DND-41 (cell line): ENCODE measurements at regions not wholly inside any gene's neighbourhood (a gene's known extent, or its start where the extent isn't known, plus 50 kb on each side); places are given as distances from the start of the nearest gene placed in this dataset.

ENCODE experiments used
- ATAC-seq: fragments of 200-7000 bp; cut with Tn5 transposase; 3 replicates; pipeline ENCODE4 v1.9.1; 2021; ENCODE audit warnings: low read depth; ENCODE audit not compliant: insufficient read depth
- DNase-seq: peaks from one replicate; pipeline ENCODE4 v3.0.0-alpha.2; 2020
- H2AFZ ChIP-seq: 2 replicates; pipeline ENCODE4 v1.6.0; 2012; ENCODE audit warnings: low read depth, low read length
- H3K27ac ChIP-seq: 2 replicates; pipeline ENCODE4 v1.5.1; 2012; ENCODE audit warnings: low read length, inconsistent platforms
- H3K27me3 ChIP-seq: fragments of 200-600 bp; sonication (generic); 2 replicates; pipeline ENCODE4 v1.6.0; 2012; ENCODE audit warnings: low read length, mild to moderate bottlenecking, inconsistent platforms; ENCODE audit not compliant: insufficient read depth, poor library complexity
- H3K36me3 ChIP-seq: 2 replicates; pipeline ENCODE4 v1.5.1; 2012; ENCODE audit warnings: low read length, inconsistent platforms; ENCODE audit not compliant: insufficient read depth
- H3K4me1 ChIP-seq: 2 replicates; pipeline ENCODE4 v1.5.1; 2012; ENCODE audit warnings: mild to moderate bottlenecking, low read length; ENCODE audit not compliant: insufficient read depth
- H3K4me2 ChIP-seq: 2 replicates; pipeline ENCODE4 v1.6.0; 2012; ENCODE audit warnings: mild to moderate bottlenecking, moderate library complexity, low read length, inconsistent platforms; ENCODE audit not compliant: insufficient read depth
- H3K4me3 ChIP-seq, 2 experiments: fragments of 200-600 bp in 1 of 2; shearing (Covaris generic) in 1 of 2; 2 replicates each; pipeline ENCODE4 v1.5.1; 2012 to 2016; ENCODE audit warnings: inconsistent platforms in 2 of 2, low read length in 2 of 2, mild to moderate bottlenecking in 2 of 2, low read depth in 1 of 2, moderate library complexity in 1 of 2
- H3K79me2 ChIP-seq: 2 replicates; pipeline ENCODE4 v1.6.0; 2012; ENCODE audit warnings: low read length, inconsistent platforms; ENCODE audit not compliant: insufficient read depth
- H3K9ac ChIP-seq: 2 replicates; pipeline ENCODE4 v1.6.0; 2012; ENCODE audit warnings: low read depth, mild to moderate bottlenecking, inconsistent platforms, low read length, moderate library complexity
- H3K9me3 ChIP-seq: 2 replicates; pipeline ENCODE4 v1.5.1; 2012; ENCODE audit warnings: low read length, moderate library complexity, mild to moderate bottlenecking, inconsistent platforms; ENCODE audit not compliant: insufficient read depth, severe bottlenecking
- H4K20me1 ChIP-seq: 2 replicates; pipeline ENCODE4 v1.6.0; 2012; ENCODE audit warnings: low read length; ENCODE audit not compliant: insufficient read depth
- EZH2 ChIP-seq: IDR thresholded peaks from 3 replicates; pipeline ENCODE4 v1.6.1; 2012; ENCODE audit warnings: borderline replicate concordance, low read depth, mild to moderate bottlenecking, moderate library complexity, low read length, inconsistent platforms; ENCODE audit not compliant: severe bottlenecking
- TF ChIP-seq, protein P1 (sequence below): IDR thresholded peaks from 2 replicates; pipeline ENCODE4 v1.5.1; 2012; ENCODE audit warnings: borderline replicate concordance, low read length, moderate library complexity, mild to moderate bottlenecking; ENCODE audit not compliant: poor library complexity, severe bottlenecking; ENCODE audit errors: extremely low read depth

DNA sequence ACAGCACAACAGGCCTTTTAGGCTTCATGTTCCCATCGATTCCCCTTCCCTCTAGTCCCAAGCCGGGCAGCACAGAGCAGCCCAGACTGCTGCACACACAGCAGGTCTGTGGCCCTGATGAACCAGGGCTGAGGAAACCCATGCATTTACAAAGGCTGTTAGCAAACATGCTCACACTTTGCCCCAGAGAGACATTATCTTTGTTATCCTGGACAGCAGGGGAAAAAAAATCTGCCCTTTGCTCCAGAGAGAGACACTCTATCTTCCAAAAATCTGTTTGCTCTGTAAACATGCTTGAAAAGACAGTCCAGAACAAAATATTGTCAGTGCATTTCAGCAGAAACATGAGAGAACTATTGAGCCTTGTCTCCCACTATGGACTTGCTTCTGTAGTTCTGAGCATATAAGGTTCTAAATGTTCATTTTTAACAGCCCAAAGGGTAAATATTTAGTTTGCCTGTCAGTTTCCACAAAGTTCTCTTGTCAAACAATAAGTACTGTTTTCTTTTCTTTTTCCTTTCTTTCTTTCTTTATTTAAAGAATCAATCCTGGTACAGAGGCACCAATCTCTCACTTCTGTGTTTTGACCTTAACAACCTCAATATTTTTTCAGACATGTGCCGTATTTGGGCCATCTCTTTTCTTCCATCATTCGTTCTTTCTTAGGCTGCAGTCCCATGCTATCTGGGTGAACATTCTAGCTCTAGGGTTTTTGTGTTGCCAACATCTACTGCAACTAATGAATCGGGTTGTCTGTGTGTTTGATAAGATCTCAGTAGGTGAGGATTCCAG lies 468.0 kb downstream of the EPM2A start:
- Histone ChIP-seq H3K36me3 (no peaks in the 10 kb centered on the region), H3K79me2 (no peaks in the 10 kb centered on the region), H3K27ac (no peak overlapping the region), H3K4me2 (no peak overlapping the region), H3K9me3 (no peaks in the 10 kb centered on the region), H3K4me1 (no peaks in the 10 kb centered on the region), H3K27me3 (no peaks in the 10 kb centered on the region), H4K20me1 (no peaks in the 10 kb centered on the region), H3K9ac (no peak overlapping the region), H3K4me3 (no peak overlapping the region), H2AFZ (no peak overlapping the region)
- TF ChIP-seq, protein P1, sequence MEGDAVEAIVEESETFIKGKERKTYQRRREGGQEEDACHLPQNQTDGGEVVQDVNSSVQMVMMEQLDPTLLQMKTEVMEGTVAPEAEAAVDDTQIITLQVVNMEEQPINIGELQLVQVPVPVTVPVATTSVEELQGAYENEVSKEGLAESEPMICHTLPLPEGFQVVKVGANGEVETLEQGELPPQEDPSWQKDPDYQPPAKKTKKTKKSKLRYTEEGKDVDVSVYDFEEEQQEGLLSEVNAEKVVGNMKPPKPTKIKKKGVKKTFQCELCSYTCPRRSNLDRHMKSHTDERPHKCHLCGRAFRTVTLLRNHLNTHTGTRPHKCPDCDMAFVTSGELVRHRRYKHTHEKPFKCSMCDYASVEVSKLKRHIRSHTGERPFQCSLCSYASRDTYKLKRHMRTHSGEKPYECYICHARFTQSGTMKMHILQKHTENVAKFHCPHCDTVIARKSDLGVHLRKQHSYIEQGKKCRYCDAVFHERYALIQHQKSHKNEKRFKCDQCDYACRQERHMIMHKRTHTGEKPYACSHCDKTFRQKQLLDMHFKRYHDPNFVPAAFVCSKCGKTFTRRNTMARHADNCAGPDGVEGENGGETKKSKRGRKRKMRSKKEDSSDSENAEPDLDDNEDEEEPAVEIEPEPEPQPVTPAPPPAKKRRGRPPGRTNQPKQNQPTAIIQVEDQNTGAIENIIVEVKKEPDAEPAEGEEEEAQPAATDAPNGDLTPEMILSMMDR: no peak
- no peak for TF ChIP-seq EZH2
- no peak for DNase-seq
- no peak for ATAC-seq

DNA sequence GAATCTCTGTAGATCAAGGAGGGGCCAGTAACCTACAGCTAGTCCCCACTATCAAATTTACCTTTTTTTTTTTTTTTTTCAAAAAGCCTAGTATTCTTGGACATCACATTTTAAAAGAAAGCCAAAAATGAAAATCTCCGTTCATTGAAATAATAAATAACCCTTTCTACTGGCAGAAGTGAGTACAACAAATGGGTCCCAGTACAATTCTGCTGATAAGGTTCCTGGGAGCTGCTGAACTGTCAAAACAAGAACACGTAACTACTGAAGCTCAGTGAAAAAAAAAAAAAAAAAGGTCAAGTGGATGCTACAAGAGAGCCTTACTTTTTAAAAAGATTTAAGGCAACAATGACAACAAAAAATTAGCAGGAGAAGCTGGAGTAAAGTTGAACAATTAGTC lies 464.9 kb downstream of the EPM2A start:
- ATAC-seq: no peak

DNA sequence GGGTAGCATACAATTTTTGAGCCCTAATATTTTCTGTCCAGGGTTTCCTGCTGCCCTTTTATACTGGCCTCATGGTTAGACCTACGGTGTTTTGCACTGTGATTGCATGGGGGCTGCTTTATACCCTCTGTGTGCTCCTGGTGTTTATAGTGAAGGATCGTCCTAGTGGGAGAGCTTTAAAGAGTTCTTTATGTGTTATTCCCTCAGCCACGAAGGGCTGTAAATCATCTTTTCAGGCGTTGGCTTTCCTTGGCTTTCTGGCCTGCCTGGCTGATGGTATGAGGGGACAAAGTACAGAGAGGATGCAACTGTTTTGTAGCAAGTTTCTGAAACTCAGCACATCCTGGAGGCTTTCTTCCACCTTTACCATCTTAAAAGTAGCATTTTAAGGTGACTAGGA lies 464.3 kb downstream of the EPM2A start:
- DNase-seq (no peak), ATAC-seq (no peak)
- Histone ChIP-seq H3K4me2 (no peak overlapping the region), H3K27ac (no peak overlapping the region), H2AFZ (no peak overlapping the region), H3K4me1 (no peaks in the 10 kb centered on the region), H3K9me3 (no peaks in the 10 kb centered on the region), H3K9ac (no peak overlapping the region), H3K36me3 (no peaks in the 10 kb centered on the region), H3K79me2 (no peaks in the 10 kb centered on the region), H3K27me3 (no peaks in the 10 kb centered on the region), H4K20me1 (no peaks in the 10 kb centered on the region), H3K4me3 (no peak overlapping the region)
- TF ChIP-seq, protein P1: no peak
- TF ChIP-seq EZH2: no peak

More for the DNA sequence above, 464.9 kb downstream of the EPM2A start:
- Histone ChIP-seq H3K36me3 (no peaks in the 10 kb centered on the region), H3K27me3 (no peaks in the 10 kb centered on the region), H3K27ac (no peak overlapping the region), H3K9ac (no peak overlapping the region), H3K4me3 (no peak overlapping the region), H3K4me1 (no peaks in the 10 kb centered on the region), H3K79me2 (no peaks in the 10 kb centered on the region), H3K4me2 (no peak overlapping the region), H3K9me3 (no peaks in the 10 kb centered on the region), H2AFZ (no peak overlapping the region), H4K20me1 (no peaks in the 10 kb centered on the region)
- DNase-seq: no peak
- TF ChIP-seq, protein P1: no peak
- no peak for TF ChIP-seq EZH2

DNA sequence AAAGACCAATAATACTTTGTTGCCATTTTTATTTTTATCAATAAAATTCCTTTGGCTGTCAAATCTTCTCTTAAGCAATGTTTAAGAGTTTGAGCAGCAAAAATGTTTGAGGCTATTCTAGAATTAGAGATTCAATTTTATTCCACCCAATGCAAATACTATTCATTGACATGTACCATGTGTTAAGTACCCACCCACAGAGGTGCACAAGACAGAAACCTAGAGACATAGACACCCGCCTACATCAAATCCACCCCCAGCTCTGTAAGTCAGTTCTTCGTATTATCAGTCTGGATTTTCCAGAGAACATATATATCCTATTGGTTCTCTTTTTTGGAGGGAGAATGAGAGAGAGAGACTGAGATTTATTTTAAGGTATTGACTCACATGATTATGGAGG lies 463.7 kb downstream of the EPM2A start:
- no peaks in the 10 kb centered on the region for H4K20me1 ChIP-seq
- DNase-seq (no peak), ATAC-seq (no peak)
- no peak overlapping the region for H3K27ac ChIP-seq
- no peaks in the 10 kb centered on the region for H3K27me3 ChIP-seq
- TF ChIP-seq, protein P1: no peak
- no peak for TF ChIP-seq EZH2
- no peaks in the 10 kb centered on the region for H3K4me1 ChIP-seq
- H2AFZ ChIP-seq: no peak overlapping the region
- no peaks in the 10 kb centered on the region for H3K79me2 ChIP-seq
- H3K9me3 ChIP-seq: no peaks in the 10 kb centered on the region
- H3K9ac ChIP-seq: no peak overlapping the region
- H3K4me3 ChIP-seq: no peak overlapping the region
- no peaks in the 10 kb centered on the region for H3K36me3 ChIP-seq
- H3K4me2 ChIP-seq: no peak overlapping the region
